Skeletal muscle satellite cell (primary cell): ENCODE measurements at regions not wholly inside any gene's neighbourhood (a gene's known extent, or its start where the extent isn't known, plus 50 kb on each side); places are given as distances from the start of the nearest gene placed in this dataset.

Experiments used
- H3K27me3 ChIP-seq: 2 replicates; pipeline ENCODE4 v1.7.0; 2013; ENCODE audit warnings: low read length; ENCODE audit not compliant: control insufficient read depth, insufficient read depth
- H3K36me3 ChIP-seq: 2 replicates; pipeline ENCODE4 v1.7.0; 2013; ENCODE audit warnings: mild to moderate bottlenecking, control low read depth, low read length; ENCODE audit not compliant: insufficient read depth
- H3K4me1 ChIP-seq: 2 replicates; pipeline ENCODE4 v1.7.0; 2013; ENCODE audit warnings: low read length; ENCODE audit not compliant: control insufficient read depth, insufficient read depth
- H3K4me2 ChIP-seq: 2 replicates; pipeline ENCODE4 v1.7.0; 2013; ENCODE audit warnings: mild to moderate bottlenecking, low read length
- H3K4me3 ChIP-seq: 2 replicates; pipeline ENCODE4 v1.7.0; 2013; ENCODE audit warnings: low read length
- H3K9ac ChIP-seq: 2 replicates; pipeline ENCODE4 v1.7.0; 2013; ENCODE audit warnings: mild to moderate bottlenecking, low read depth, low read length, moderate library complexity
- H3K9me3 ChIP-seq: replicated peaks from 2 replicates; pipeline ENCODE4 v1.7.0; 2013; ENCODE audit warnings: mild to moderate bottlenecking, control low read depth, low read length

GRCh38 chr14:49527221-49527620 lies 59.0 kb downstream of the RPS29 start:
- Histone ChIP-seq H3K9me3 (no peaks in the 10 kb centered on the region), H3K36me3 (no peaks in the 10 kb centered on the region), H3K4me2 (no peak overlapping the region), H3K4me3 (no peak overlapping the region), H3K9ac (no peak overlapping the region), H3K4me1 (peaks cover 6% of the 10 kb centered on the region), H3K27me3 (peaks cover 6% of the 10 kb centered on the region)

DNA sequence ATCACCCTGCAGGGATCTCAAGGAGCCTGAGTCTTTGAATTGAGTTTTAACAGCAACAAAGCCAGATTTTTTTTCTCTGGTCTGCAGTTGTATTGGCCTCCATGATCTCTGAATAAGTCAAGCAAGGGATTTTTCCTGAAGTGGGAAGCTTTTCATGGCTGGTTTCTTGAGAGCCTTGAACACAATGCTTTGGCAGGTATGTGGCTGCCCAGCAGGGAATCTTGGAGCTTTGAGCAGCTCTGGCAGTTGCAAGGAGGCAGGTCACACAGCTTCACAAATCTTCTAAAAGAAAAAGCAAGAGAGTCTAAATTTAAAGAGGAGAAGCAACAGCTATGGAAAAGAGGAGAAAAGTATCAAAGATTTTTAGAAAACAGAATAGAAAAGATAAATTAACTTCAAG lies 60.1 kb downstream of the RPS29 start:
- Histone ChIP-seq H3K4me2 (no peak overlapping the region), H3K9me3 (no peaks in the 10 kb centered on the region), H3K36me3 (no peaks in the 10 kb centered on the region), H3K4me1 (peaks cover 6% of the 10 kb centered on the region), H3K9ac (no peak overlapping the region), H3K27me3 (peaks cover 6% of the 10 kb centered on the region), H3K4me3 (no peak overlapping the region)

DNA sequence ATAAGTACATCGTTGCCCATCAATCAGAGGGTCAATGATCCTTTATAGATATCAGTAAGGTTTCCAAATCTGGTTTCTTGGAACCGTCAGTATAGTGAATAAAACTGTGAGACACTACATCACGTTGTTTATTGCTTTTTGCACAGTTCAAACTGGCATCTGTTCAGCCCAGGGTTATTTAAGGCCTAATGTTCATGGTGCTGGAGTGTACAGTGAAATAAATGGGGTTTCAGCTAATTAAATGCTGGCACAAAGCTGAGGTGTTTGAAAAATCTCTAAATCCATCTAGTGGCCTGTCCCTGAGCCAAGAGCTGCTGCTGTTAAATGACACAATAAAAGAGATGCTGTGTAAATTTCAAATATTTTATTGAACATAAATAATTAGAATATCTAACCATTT lies 69.9 kb downstream of the RPS29 start:
- Histone ChIP-seq H3K4me2 (no peak overlapping the region), H3K9ac (no peak overlapping the region)

GRCh38 chr14:49512571-49512970 lies 73.6 kb downstream of the RPS29 start:
- H3K27me3 ChIP-seq: peaks cover under 1% of the 10 kb centered on the region
- no peak overlapping the region for H3K4me3 ChIP-seq
- H3K36me3 ChIP-seq: no peaks in the 10 kb centered on the region
- H3K4me1 ChIP-seq: peaks cover 10% of the 10 kb centered on the region
- no peak overlapping the region for H3K9ac ChIP-seq
- H3K4me2 ChIP-seq: no peak overlapping the region
- H3K9me3 ChIP-seq: no peaks in the 10 kb centered on the region

More for the DNA sequence above, 69.9 kb downstream of the RPS29 start:
- Histone ChIP-seq H3K9me3 (no peaks in the 10 kb centered on the region), H3K36me3 (no peaks in the 10 kb centered on the region), H3K4me1 (peaks cover 10% of the 10 kb centered on the region), H3K27me3 (no peaks in the 10 kb centered on the region), H3K4me3 (no peak overlapping the region)

GRCh38 chr14:49512147-49512551 lies 74.0 kb downstream of the RPS29 start:
- Histone ChIP-seq H3K4me3 (no peak overlapping the region), H3K36me3 (no peaks in the 10 kb centered on the region), H3K9ac (peak overlapping the region; percentile 25), H3K27me3 (peaks cover 5% of the 10 kb centered on the region), H3K4me1 (peaks cover 10% of the 10 kb centered on the region), H3K4me2 (peak overlapping the region; percentile 35), H3K9me3 (no peaks in the 10 kb centered on the region)

GRCh38 chr14:49508124-49508523 lies 78.1 kb downstream of the RPS29 start:
- Histone ChIP-seq H3K36me3 (no peaks in the 10 kb centered on the region), H3K4me3 (no peak overlapping the region), H3K4me1 (peaks cover 10% of the 10 kb centered on the region), H3K9ac (no peak overlapping the region), H3K27me3 (peaks cover 11% of the 10 kb centered on the region), H3K4me2 (no peak overlapping the region), H3K9me3 (no peaks in the 10 kb centered on the region)

DNA sequence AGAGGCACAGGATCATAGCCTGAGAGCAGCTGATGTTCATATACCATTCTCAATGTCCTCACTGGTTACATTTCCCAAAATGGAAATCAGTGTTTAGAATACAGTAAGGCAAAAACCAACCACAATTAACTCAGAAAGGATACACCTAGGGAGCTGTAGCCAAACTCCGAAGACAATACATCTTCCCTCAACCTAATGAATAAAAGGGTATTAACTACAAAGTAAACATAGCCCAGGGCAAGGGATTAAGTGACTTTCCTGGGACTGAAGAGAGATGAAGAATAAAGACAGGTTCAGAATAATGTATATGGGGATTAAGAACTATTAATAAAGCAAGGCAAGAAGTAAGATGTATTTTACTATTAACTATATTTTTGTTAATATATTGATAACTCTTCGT lies 79.5 kb downstream of the RPS29 start:
- H3K4me2 ChIP-seq: no peak overlapping the region
- no peak overlapping the region for H3K9ac ChIP-seq
- no peak overlapping the region for H3K4me3 ChIP-seq
- H3K4me1 ChIP-seq: peaks cover 2% of the 10 kb centered on the region
- H3K27me3 ChIP-seq: peaks cover 14% of the 10 kb centered on the region
- H3K9me3 ChIP-seq: no peaks in the 10 kb centered on the region
- no peaks in the 10 kb centered on the region for H3K36me3 ChIP-seq

DNA sequence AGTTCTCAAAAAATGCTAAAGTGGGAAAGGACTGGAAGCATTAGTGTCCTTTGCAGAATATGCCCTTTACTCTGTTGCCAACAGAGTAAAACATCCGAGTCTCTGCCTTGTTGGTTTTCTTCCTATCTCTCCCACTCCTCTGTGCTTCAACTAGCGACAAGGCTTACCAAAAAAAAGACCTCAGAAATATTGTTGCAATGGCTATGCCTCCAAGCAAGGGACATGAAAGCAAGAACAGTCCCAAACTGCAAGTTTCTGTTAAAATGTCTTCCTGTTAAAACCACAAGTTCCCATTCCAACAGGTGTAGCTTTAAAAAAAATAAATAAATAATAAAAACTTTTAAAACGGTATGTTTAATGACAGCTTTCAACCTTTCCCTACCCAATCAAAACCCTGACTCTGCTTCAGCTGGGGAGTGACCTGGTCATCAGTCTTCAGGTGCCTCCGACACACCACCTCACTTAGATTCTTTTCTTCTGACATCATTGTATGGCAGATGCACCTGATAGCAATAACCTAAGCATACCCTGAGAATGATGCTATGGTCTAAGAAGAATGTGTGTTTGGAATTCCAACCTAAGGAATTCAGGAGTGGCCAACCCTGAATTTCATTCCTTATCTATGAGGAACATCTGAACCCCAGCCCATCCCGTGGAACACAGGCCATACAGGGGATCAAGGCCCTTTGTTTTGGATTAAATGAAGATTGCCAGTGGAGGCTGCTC lies 81.0 kb downstream of the RPS29 start:
- Histone ChIP-seq H3K4me1 (no peaks in the 10 kb centered on the region), H3K27me3 (peaks cover 26% of the 10 kb centered on the region), H3K9me3 (no peaks in the 10 kb centered on the region), H3K36me3 (no peaks in the 10 kb centered on the region), H3K4me3 (no peak overlapping the region), H3K9ac (no peak overlapping the region), H3K4me2 (no peak overlapping the region)

GRCh38 chr14:49497725-49498348 lies 88.3 kb downstream of the RPS29 start:
- Histone ChIP-seq H3K4me1 (no peaks in the 10 kb centered on the region), H3K9me3 (no peaks in the 10 kb centered on the region), H3K4me2 (no peak overlapping the region), H3K36me3 (no peaks in the 10 kb centered on the region), H3K27me3 (peaks cover 41% of the 10 kb centered on the region), H3K9ac (no peak overlapping the region), H3K4me3 (no peak overlapping the region)

DNA sequence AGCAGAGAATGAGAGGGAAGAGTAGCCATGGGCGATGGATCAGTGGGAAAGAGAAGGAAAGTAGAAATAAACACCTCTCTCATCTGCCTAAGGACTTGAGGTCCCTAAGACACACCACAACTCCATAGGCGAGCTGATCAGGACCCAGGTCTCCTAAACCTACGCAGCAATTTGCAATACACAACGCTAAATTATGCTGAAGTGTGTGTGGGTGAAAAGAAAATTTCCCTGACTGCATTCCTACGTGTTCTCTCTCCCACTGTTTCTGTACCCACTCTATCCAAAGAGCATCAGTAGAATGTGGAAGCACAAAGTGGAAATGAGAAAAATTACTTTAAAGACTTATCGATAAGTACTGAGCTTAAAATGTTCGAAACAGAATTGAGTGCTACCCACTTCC lies 88.9 kb downstream of the RPS29 start:
- H3K4me3 ChIP-seq: no peak overlapping the region
- no peaks in the 10 kb centered on the region for H3K4me1 ChIP-seq
- H3K9me3 ChIP-seq: no peaks in the 10 kb centered on the region
- no peak overlapping the region for H3K4me2 ChIP-seq
- H3K36me3 ChIP-seq: no peaks in the 10 kb centered on the region
- peaks cover 41% of the 10 kb centered on the region for H3K27me3 ChIP-seq
- no peak overlapping the region for H3K9ac ChIP-seq

DNA sequence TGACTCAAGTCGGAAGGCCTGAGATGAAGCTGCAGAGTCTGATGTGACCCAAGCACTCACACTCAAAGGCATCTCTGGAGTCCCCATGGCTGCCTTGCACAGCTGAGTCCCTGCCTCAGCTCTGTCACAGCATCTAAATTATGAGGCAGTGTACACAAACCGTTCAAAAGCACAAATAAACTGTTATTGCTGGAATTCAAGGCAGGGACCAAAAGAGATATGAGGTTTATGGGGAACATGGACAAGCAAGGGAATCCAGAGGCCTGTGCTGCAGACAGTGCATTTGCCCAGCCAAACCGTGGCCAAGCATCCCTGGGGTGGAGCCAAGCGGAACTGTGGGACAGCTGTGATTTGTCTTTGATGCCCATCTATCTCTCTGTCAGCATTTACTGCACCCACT lies 91.3 kb downstream of the RPS29 start:
- Histone ChIP-seq H3K4me1 (no peaks in the 10 kb centered on the region), H3K9ac (no peak overlapping the region), H3K9me3 (no peaks in the 10 kb centered on the region), H3K27me3 (peaks cover 23% of the 10 kb centered on the region), H3K4me3 (no peak overlapping the region), H3K4me2 (no peak overlapping the region), H3K36me3 (no peaks in the 10 kb centered on the region)

- Histone ChIP-seq H3K27me3 (peaks cover 29% of the 10 kb centered on the region), H3K4me3 (no peak overlapping the region), H3K9ac (no peak overlapping the region), H3K9me3 (no peaks in the 10 kb centered on the region), H3K4me2 (no peak overlapping the region), H3K4me1 (no peaks in the 10 kb centered on the region), H3K36me3 (no peaks in the 10 kb centered on the region)
Observed at GRCh38 chr14:49493557-49493956, 92.6 kb downstream of the RPS29 start.
